ENCODE measurements at regions not wholly inside any gene's neighbourhood (a gene's known extent, or its start where the extent isn't known, plus 50 kb on each side); places are given as distances from the start of the nearest gene placed in this dataset.
"Not testable (repeated sequence)": the region's sequence is repeated elsewhere in the genome, so short reads cannot be mapped to it uniquely, and the experiment has no call there.

DNA sequence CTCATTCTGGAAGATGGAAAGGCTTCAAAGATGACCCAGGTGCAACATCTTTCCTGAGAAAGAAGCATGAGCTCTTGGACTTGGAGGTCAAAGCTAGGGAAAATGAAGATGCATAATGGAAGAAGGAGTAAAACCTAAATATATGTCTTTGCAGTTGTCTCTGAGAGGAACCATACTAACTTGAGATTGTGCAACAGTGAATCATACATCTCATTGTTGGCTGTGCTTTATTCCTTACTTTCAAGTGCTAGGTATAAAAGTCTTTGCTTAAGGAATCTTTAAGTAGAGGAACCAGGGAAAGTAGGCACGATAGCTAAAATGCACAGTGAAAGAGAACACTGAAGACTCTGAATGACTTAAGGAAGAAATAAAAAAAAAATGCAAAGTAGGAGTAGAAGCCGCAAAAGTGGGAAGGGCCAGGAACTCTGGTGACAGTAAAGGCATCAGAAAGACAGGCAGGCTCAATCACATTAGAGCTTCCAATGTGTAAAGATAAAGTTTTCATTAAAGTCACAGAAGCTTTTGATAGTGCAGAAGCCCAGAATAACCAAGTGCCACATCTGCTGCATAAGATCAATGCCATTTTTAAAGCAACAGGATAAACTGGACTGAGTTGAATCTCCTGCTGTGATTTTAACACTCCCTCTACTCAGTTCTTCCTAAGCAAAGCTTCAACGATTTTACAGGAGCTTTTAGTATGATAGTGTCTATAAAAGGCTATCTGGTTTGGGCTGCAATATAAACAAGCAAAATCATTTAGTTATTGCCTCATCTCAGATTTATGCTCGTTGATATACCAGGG is 432.3 kb upstream of the EDIL3 start:
- Mint-ChIP-seq H3K27ac (no peak overlapping the region), H3K4me1 (ENCODE audit: low read depth) (no peaks in the 10 kb centered on the region), H3K36me3 (ENCODE audit: low read depth) (no peaks in the 10 kb centered on the region), H3K9me3 (peaks cover 4% of the 10 kb centered on the region), H3K4me3 (no peak overlapping the region), H3K27me3 (ENCODE audit: low read depth) (no peaks in the 10 kb centered on the region)

DNA sequence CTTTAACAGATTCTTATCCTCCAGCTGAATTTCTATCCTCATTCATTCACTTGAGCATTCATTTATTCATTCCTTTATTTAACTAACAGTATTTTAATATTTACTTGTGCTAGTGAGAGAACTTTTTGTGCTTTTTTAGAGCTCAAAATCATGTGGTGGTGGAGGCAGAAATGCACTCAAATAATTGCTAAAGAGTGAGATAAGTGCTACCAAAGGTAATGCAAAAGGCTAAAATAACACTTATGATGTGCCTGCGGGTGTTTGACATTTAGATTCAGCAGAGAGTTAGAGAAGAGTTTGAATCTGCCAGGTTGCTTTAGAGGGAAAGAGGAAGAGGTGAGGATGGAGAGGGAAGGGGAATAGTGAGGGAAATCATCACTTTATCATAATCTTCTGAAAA is 431.5 kb upstream of the EDIL3 start:
- Mint-ChIP-seq H3K4me3 (no peak overlapping the region), H3K27ac (no peak overlapping the region), H3K36me3 (ENCODE audit: low read depth) (no peaks in the 10 kb centered on the region), H3K9me3 (peaks cover 9% of the 10 kb centered on the region), H3K27me3 (ENCODE audit: low read depth) (no peaks in the 10 kb centered on the region), H3K4me1 (ENCODE audit: low read depth) (no peaks in the 10 kb centered on the region)

DNA sequence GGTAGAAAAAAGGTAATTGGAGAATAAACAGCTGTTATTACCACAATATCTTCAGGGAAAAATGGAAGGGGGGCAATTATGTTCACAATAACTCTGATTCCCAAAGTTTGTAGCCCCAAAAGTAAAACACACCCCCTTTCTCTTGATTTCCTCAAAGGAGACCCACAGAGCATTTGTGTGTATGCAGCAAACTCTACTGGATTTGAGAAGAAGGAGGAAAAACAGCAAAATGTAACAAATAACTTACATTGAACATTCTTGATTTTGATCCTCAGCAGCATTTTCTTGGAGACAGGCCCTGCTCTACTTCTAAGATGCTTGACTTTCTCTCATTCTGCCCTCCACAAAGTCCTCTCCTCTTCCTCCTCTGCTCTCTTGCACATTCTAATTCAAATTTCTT is 420.8 kb upstream of the EDIL3 start:
- Mint-ChIP-seq H3K27ac (no peak overlapping the region), H3K4me3 (no peak overlapping the region), H3K27me3 (ENCODE audit: low read depth) (no peaks in the 10 kb centered on the region), H3K4me1 (ENCODE audit: low read depth) (no peaks in the 10 kb centered on the region), H3K9me3 (no peaks in the 10 kb centered on the region), H3K36me3 (ENCODE audit: low read depth) (no peaks in the 10 kb centered on the region)

DNA sequence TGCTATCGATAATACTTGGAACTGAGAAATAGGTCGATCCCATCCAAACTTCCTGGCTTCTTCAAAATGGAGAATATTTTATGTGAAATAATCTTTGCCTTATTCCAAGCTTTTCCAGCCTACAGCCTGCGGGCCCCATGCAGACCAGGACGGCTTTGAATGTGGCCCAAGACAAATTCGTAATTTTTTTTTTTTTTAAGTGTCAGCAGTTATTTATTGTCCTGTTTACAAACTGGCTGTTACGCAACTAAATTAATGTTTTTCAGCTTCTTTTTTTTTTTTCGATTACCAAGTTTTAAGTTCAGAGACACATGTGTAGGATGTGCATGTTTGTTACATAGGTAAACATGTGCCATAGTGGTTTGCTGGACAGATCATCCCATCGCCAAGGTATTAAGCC is 411.7 kb upstream of the EDIL3 start:
- no peak overlapping the region for H3K27ac Mint-ChIP-seq
- no peaks in the 10 kb centered on the region for H3K36me3 Mint-ChIP-seq (ENCODE audit: low read depth)
- H3K27me3 Mint-ChIP-seq (ENCODE audit: low read depth): no peaks in the 10 kb centered on the region
- no peaks in the 10 kb centered on the region for H3K4me1 Mint-ChIP-seq (ENCODE audit: low read depth)
- H3K9me3 Mint-ChIP-seq: no peaks in the 10 kb centered on the region
- no peak overlapping the region for H3K4me3 Mint-ChIP-seq

DNA sequence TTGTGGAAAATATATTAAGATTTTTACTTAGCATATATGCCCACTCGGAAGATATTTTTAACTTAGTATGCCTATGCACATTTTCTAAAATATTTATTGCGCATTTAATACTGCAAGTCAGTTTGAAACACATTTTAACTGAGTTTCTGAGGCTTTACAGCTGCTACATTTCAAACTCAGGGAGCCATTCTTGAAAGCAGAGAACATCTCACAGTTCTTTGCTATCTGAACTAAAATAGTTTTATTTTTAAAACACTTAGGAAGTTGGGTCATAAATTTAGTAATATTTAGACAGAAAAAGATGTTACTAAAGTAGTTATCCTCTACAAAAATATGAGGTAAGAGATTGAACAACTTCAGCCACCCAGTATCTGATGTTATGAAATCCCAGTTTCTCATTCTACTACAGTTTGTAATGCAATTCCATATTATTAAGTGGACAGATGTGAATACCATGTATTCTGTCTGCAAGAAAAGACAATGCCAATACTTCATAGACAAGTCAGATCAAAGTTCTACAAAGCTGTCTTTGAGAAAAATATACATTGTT is 409.9 kb upstream of the EDIL3 start:
- H3K4me1 Mint-ChIP-seq (ENCODE audit: low read depth): no peaks in the 10 kb centered on the region
- no peak overlapping the region for H3K27ac Mint-ChIP-seq
- H3K4me3 Mint-ChIP-seq: no peak overlapping the region
- no peaks in the 10 kb centered on the region for H3K27me3 Mint-ChIP-seq (ENCODE audit: low read depth)
- no peaks in the 10 kb centered on the region for H3K36me3 Mint-ChIP-seq (ENCODE audit: low read depth)
- H3K9me3 Mint-ChIP-seq: no peaks in the 10 kb centered on the region

DNA sequence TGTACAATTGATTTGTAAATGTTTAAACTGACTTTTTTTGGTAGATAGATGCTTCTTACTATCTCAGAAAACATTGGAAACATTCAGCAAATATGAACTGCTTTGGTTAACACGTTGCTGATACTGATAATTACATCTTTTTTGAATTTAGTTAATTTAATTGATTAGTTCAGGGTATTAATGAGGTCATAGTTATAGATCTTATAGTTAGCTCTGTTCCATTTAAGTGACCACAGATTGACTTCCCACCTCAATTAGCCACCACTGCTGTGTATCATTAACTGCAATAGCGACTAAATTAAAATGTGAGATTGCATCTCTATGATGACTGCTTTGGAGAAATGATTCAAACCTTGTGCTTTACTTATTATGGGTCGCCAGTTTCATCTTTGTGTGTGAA is 407.1 kb upstream of the EDIL3 start:
- H3K9me3 Mint-ChIP-seq: no peaks in the 10 kb centered on the region
- H3K27me3 Mint-ChIP-seq (ENCODE audit: low read depth): no peaks in the 10 kb centered on the region
- H3K27ac Mint-ChIP-seq: no peak overlapping the region
- H3K4me3 Mint-ChIP-seq: no peak overlapping the region
- H3K36me3 Mint-ChIP-seq (ENCODE audit: low read depth): no peaks in the 10 kb centered on the region
- no peaks in the 10 kb centered on the region for H3K4me1 Mint-ChIP-seq (ENCODE audit: low read depth)

DNA sequence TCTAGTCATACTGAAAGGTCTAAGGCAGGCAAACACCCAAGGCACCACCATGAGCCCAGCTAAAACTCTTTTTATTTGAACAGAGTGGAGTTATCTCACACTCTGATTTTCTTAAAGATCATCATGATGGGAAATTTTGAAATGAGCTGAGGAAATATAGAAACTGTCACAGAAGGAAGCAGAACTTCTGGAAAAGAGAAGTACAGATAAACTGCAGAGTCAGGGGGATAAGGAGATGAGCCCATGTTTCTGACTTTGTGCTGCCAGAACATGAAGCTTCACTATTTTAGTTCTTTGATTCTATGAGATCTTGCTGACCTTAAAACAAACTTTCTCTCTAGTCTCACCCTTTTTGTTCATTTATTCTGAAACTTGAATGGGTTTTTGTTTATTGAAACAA is 406.5 kb upstream of the EDIL3 start:
- no peaks in the 10 kb centered on the region for H3K4me1 Mint-ChIP-seq (ENCODE audit: low read depth)
- H3K36me3 Mint-ChIP-seq (ENCODE audit: low read depth): no peaks in the 10 kb centered on the region
- no peak overlapping the region for H3K27ac Mint-ChIP-seq
- no peak overlapping the region for H3K4me3 Mint-ChIP-seq
- H3K27me3 Mint-ChIP-seq (ENCODE audit: low read depth): no peaks in the 10 kb centered on the region
- no peaks in the 10 kb centered on the region for H3K9me3 Mint-ChIP-seq

DNA sequence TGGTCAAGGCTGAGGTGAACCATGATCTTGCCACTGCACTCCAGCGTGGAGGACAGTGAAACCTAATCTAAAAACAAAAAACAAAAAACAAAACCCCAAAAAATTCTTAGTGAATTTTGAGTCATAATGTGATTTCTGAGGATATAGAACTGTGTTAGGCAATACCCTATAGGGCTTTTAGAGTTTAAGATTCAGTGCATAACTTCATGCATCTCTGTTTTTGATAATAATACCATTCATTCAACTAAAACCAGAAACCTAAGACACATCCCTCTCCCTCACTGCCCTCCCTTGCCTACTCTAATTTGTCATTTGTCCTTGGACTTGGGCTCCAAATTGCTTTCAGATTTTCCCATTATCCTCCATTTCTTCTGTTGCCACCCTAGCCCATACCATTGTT is 405.7 kb upstream of the EDIL3 start:
- Mint-ChIP-seq H3K27ac (no peak overlapping the region), H3K4me3 (no peak overlapping the region), H3K4me1 (ENCODE audit: low read depth) (no peaks in the 10 kb centered on the region), H3K9me3 (no peaks in the 10 kb centered on the region), H3K36me3 (ENCODE audit: low read depth) (no peaks in the 10 kb centered on the region), H3K27me3 (ENCODE audit: low read depth) (no peaks in the 10 kb centered on the region)

DNA sequence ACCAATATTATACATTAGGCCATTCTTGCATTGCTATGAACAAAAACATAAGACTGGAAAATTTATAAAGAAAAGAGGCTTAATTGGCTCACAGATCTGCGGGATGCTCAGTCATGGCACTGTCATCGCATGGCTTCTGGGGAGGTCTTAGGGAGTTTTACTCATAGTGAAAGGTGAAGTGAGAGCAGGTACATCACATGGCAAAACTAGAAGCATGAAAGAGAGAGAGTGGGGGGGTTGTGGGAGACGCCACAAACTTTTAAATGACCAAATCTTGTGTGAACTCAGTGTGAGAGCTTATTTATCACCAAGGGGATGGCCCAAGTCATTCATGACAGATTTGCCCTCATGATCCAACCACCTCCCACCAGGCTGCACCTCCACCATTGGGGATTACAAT is 398.3 kb upstream of the EDIL3 start:
- Mint-ChIP-seq H3K9me3 (no peaks in the 10 kb centered on the region), H3K27ac (no peak overlapping the region), H3K27me3 (ENCODE audit: low read depth) (no peaks in the 10 kb centered on the region), H3K4me1 (ENCODE audit: low read depth) (no peaks in the 10 kb centered on the region), H3K36me3 (ENCODE audit: low read depth) (no peaks in the 10 kb centered on the region), H3K4me3 (no peak overlapping the region)

DNA sequence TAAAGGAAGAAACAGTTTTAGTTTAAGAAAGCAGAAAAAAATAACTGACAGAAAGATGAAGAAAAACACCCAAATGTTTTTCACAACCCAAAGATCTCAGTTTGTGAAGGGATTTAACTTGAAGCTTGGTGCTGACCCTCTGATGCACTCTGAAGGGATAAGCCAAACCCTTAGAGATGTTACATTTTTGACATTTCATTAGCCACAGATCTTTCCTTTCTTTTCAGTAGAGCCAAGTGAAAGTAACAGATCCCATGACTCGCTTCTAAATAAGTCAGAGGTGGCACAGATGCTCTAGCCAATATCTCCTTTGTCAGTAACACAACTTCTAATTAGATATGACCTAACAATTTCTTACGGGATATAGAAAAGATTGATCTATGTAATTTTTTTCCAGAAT is 394.5 kb upstream of the EDIL3 start:
- H3K4me1 Mint-ChIP-seq (ENCODE audit: low read depth): no peaks in the 10 kb centered on the region
- H3K36me3 Mint-ChIP-seq (ENCODE audit: low read depth): no peaks in the 10 kb centered on the region
- H3K4me3 Mint-ChIP-seq: no peak overlapping the region
- H3K9me3 Mint-ChIP-seq: no peaks in the 10 kb centered on the region
- H3K27me3 Mint-ChIP-seq (ENCODE audit: low read depth): no peaks in the 10 kb centered on the region
- no peak overlapping the region for H3K27ac Mint-ChIP-seq

DNA sequence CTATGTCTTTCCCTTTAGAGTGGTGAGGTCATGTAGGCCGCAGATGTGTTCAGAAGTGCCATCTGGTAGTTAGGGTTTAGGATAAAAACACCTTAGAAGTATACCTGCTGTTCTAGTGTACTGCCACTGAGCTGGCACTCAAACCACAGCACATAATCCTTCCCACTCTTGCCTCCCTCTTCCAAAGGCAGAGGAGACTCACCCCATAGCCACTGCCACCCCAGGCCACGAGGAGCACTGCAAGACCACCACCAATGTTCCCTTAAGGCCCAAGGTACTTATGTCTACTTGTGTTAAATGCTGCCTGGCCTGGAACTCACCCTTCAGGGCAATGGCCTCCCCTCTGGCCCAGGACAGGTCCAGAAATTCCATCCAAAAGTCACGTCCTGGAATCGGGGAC is 379.5 kb upstream of the EDIL3 start:
- no peaks in the 10 kb centered on the region for H3K9me3 Mint-ChIP-seq
- H3K4me1 Mint-ChIP-seq (ENCODE audit: low read depth): no peaks in the 10 kb centered on the region
- no peaks in the 10 kb centered on the region for H3K36me3 Mint-ChIP-seq (ENCODE audit: low read depth)
- H3K27me3 Mint-ChIP-seq (ENCODE audit: low read depth): no peaks in the 10 kb centered on the region
- no peak overlapping the region for H3K27ac Mint-ChIP-seq
- no peak overlapping the region for H3K4me3 Mint-ChIP-seq

DNA sequence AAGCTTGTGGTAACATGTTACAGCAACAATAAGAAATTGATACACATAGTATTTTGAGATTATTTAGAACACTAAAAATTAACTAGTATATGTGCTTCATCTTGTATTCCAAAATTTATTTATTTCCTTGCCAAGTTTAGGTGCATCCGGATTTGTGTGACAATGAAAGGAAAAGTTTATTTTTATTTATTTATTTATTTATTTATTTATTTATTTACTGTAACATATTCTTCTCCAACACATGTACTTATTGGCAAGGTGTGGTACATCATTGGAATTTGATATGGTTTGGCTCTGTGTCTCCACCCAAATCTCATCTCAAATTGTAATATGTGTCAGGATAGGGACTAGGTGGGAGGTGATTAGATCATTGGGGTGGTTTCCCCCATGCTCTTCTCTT is 373.3 kb upstream of the EDIL3 start:
- Mint-ChIP-seq H3K4me3 (no peak overlapping the region), H3K36me3 (ENCODE audit: low read depth) (no peaks in the 10 kb centered on the region), H3K27ac (no peak overlapping the region), H3K27me3 (ENCODE audit: low read depth) (no peaks in the 10 kb centered on the region), H3K9me3 (no peaks in the 10 kb centered on the region), H3K4me1 (ENCODE audit: low read depth) (no peaks in the 10 kb centered on the region)

DNA sequence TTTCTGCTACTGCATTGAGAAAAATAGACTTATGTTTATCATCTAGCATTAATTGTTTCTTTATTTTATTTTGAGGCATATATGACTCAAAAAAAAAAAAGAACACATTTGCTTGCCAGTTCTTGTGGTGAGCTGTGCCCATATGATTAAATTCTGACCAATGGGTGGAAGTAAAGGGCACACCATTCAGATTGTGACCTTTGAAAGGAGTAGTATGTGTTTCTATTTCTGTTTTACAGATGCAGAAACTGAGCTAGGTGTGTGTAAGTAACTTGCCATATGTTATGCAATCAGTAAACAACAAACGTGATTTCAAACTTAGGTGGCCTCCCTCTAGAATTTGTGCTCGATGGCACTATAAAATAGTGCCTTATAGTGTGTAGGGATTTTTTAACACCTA is 368.1 kb upstream of the EDIL3 start:
- Mint-ChIP-seq H3K36me3 (ENCODE audit: low read depth) (no peaks in the 10 kb centered on the region), H3K27ac (no peak overlapping the region), H3K4me1 (ENCODE audit: low read depth) (no peaks in the 10 kb centered on the region), H3K9me3 (no peaks in the 10 kb centered on the region), H3K4me3 (no peak overlapping the region), H3K27me3 (ENCODE audit: low read depth) (no peaks in the 10 kb centered on the region)

DNA sequence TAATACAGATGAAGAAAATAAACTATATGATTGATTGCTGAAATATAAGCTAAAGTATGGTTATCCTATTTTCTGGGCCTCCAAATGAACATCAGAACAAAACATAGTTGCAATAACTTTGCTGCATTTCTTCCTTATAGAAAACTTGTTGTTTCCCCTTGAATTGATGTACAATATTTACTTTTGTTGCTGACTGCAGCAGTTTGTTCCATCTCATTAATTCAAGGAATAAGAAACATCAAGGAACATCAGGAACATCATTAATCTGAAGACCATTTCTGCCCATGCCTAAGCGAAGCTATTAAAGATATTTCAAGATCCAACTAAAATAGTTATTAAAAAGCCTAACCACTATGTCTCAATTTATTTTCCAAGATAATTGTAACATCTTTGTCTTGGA is 363.6 kb upstream of the EDIL3 start:
- H3K27me3 Mint-ChIP-seq (ENCODE audit: low read depth): no peaks in the 10 kb centered on the region
- H3K4me1 Mint-ChIP-seq (ENCODE audit: low read depth): no peaks in the 10 kb centered on the region
- no peaks in the 10 kb centered on the region for H3K9me3 Mint-ChIP-seq
- H3K4me3 Mint-ChIP-seq: no peak overlapping the region
- no peaks in the 10 kb centered on the region for H3K36me3 Mint-ChIP-seq (ENCODE audit: low read depth)
- no peak overlapping the region for H3K27ac Mint-ChIP-seq

DNA sequence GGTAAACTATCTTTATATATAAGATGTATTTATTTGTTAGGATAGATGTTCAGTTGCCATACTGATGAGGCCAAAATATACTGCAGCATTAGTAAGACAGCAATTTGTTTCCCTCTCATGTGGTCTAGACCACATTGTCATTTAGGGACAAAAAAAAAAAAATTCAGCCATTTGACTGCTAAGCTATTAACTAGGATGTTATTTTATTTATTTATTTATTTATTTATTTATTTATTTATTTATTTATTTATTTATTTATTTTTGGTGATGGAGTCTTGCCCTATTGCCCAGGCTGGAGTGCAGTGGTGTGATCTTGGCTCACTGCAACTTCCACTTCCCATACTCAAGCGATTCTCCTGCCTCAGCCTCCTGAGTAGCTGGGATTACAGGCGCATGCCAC is 361.6 kb upstream of the EDIL3 start:
- H3K4me3 Mint-ChIP-seq; H3K36me3 Mint-ChIP-seq (ENCODE audit: low read depth); H3K4me1 Mint-ChIP-seq (ENCODE audit: low read depth); H3K27me3 Mint-ChIP-seq (ENCODE audit: low read depth); H3K27ac Mint-ChIP-seq; H3K9me3 Mint-ChIP-seq: not testable (repeated sequence)

DNA sequence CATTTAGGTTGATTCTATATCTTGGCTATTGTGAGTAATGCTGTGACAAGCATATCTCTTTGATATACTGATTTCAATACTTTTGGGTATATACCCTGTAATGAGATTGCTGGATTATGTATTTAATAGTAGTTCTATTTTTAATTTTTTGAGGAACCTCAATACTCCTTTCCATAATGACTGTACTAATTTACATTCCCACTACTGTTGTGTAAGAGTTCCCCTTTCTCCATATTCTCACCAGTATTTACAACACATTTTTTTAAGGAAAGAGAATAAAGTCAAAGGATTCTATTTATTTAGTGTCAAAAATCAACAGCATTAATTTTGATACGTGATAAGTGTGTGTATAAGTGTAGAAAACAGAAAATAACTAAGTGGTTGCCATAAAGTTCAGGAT is 356.4 kb upstream of the EDIL3 start:
- no peaks in the 10 kb centered on the region for H3K36me3 Mint-ChIP-seq (ENCODE audit: low read depth)
- no peaks in the 10 kb centered on the region for H3K9me3 Mint-ChIP-seq
- no peak overlapping the region for H3K4me3 Mint-ChIP-seq
- no peak overlapping the region for H3K27ac Mint-ChIP-seq
- no peaks in the 10 kb centered on the region for H3K27me3 Mint-ChIP-seq (ENCODE audit: low read depth)
- no peaks in the 10 kb centered on the region for H3K4me1 Mint-ChIP-seq (ENCODE audit: low read depth)

Data from T-helper 1 cell treated with Interleukin-12 subunit alpha and Interleukin-12 subunit beta and Interleukin-4 antibody, amounts not matched to agents 30 μg/mL and 1 μg/mL, for 36 hours (primary cell).